NCI-H1105 (cell line): ENCODE measurements at regions not wholly inside any gene's neighbourhood (a gene's known extent, or its start where the extent isn't known, plus 50 kb on each side); places are given as distances from the start of the nearest gene placed in this dataset.
"Not testable (repeated sequence)": the region's sequence is repeated elsewhere in the genome, so short reads cannot be mapped to it uniquely, and the experiment has no call there.

Source experiments
- DNase-seq: peaks from one replicate; lab custom pipeline; 2025; lab: John Stamatoyannopoulos, UW

DNA sequence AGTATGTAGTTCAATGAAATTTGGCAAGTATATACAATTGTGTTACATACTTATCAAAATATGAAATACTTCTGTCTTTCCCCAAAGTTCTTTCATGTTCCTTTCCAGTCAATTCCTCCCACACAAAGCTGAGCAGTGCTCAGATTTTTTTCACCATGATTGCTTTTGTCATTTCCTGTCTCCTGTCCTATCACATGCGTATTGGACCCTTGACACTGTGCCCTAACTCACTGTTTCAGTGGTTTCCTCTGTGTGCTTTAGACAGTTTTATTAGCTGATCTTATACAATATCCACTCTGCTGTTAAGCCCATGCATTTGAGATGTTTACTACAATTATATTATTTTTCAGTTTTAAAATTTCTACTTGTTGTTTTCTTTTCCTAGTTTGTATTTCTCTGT lies 463.6 kb upstream of the MEF2C start:
- DNase-seq, result no peak

DNA sequence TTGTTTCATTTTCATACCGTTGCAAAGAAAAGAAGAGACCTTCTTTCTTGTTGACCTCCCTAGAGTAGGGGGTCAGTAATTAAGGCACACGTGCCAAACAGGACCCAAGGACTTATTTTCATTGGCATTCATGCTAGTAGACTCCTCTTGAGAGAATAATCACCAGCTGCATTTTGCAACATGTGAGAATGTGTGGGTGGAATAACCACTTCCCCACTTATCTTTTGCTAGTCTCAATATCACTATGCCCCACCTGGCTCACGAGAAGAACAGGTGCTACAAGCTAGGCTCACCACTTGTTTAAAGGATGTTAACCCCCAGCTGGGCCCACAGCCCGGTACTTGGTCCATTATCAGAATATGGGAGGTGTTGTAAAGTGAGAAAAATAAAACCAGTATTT lies 460.7 kb upstream of the MEF2C start:
- peak; percentile 7 for DNase-seq

DNA sequence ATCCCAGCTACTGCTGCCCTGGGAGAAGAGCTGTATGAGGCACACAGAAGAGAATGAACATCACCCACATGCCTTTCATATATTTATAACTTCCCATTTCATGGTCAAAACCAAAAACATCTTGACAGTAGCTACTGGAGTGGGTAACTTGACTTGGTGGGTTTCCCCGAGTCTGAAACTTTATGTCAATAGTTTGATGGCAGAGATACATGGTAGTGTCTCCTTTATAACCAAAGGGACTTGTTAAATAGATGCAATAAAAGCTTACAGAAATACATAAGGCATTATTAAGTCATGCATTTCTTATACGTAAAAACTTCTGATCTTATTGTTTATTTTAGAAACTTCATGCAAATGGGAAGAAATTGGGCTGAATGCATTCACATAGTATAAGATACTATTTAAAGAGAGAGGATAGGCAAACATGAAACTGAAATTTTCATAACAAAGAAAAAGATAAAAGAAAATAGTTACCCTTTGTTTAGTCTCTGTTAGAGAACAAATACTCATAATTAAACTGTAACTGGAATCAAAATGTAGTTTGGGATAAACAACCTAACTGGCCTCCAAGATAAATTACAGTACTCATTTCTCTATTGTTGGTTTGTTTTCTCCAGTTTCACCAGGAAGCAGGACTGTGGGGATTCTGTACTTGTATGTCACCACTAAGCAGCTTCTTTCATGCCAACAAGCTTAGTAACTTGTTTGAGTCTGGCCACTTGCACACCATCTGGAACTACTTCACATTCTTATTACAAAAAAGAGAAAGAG lies 459.3 kb upstream of the MEF2C start:
- DNase-seq, result no peak

DNA sequence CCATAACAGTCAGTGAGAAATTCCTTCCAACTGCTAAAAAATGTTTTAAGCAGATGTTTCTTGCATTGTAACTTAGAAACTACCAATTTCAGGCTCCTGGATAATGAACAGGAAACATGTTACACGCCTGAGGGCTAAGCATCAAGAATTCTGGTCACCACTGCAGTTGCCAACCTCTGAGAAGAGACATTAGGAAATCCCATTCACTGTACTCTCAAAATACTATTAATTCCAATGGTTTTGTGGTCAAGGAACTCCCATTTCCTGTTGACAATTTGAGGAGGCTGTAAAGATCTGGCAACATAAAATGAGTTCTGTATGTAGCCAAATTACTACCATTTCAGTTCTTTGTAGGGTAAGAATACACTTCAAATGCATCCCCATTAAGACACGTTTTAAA lies 456.0 kb upstream of the MEF2C start:
- DNase-seq, result no peak

DNA sequence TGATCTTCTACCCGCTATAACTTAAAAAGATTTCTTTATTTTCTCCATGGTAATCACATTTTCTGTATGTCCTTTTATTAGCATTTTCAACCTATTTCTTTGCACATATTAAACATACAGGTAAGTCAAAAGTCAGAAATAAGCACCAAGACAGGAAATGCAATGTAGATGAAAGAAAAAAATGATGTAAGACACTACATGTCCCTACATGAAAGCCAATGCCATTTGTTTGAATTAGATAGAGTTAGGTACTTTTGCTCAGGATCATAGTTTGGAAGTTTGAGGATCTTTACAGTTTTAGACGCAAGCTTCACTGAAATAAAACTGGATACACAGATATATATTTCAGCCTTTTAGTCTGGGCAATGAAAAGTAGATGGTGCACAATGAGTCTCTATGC lies 453.1 kb upstream of the MEF2C start:
- no peak for DNase-seq

DNA sequence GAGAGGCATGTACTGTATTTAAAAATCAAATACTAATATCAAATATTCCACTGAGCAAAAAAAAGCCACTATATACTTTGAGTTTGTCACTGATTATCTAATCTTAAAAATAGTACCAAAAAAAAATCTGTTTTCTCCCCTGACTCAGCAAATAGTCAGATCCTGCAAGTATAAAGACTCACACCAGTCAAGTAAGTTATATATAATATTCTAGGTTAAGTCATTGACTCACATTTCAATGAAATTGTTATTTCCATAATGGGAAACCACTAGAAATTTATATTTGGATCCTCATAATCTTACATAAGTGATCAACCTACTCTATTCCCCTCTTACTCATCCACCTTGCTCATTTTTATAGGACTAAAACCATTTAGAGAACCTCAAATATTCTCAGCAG lies 447.2 kb upstream of the MEF2C start:
- DNase-seq, result no peak

DNA sequence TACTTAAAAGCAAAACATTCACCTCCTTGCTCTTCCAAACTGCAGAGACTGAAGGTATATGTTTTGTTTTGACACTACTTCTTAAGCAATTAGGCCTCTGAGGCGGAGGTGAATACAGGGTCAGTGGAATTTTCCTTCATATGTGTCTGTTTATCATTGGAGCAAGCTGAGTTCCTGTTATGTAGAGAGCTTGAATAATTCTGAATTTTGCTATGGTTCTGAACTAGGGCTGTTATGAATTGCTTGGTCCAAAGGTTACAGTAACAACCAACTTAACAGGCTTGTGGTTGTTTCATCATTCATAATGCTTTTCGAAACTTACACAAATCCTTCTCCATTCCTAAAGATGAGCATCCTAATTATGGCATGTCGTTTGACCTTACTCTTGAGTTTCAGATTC lies 444.6 kb upstream of the MEF2C start:
- no peak for DNase-seq

DNA sequence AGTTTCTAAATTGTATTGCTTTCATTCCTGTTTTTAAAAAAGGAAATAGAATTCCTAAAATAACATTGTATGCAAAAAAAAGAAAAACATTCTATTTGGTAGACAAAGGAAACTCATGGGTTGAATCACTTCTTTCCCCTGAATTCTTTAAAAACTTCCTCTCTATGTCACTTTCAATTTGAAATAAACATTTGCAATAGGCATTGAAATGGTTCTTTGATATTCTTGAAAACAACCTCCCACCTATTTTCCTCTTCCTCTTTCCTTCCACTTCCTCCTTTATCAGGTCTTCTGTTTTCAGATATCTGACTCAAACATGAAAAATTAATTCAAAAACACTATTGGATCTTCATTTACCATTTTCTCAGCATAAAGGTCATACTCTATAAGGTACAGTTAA lies 442.0 kb upstream of the MEF2C start:
- DNase-seq, result no peak

DNA sequence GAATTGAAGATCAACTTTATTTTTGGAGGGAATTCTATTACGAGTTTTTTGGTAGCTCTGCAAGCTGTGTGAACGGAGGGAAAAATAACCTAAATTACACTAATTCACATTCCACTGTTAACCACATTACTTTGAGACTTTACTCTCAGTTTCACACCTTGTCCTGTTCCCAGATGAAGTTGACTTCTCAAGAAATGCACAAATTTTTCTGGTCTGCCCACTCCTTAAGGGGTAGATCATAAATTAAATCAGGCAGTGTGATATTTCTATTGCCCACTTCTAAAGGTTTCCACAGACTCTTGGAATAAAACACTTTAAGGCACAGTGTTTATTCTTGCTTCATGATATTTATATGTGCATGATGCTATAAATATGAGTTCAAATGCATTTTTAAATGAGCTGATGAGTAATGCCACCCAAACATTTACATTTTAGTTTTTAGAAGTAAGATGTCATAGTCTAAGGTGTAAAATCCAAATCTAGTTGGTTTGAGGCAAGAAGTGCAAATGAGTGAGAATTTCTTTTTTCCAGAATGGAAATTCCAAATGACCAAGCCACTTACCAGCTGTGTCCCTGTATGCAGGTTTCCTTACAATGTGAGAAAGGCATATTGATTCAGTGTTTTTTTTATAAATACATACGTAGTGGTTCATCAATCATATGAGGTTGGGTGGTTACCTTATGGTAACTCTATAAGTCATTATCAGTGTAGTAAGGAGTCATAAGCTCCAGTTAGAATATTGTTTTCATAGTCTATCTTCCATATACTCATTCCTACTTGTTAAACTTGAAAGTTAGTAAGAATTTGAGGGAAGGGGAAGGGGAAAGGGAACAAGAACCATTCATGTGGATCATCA lies 437.7 kb upstream of the MEF2C start:
- DNase-seq, result no peak

DNA sequence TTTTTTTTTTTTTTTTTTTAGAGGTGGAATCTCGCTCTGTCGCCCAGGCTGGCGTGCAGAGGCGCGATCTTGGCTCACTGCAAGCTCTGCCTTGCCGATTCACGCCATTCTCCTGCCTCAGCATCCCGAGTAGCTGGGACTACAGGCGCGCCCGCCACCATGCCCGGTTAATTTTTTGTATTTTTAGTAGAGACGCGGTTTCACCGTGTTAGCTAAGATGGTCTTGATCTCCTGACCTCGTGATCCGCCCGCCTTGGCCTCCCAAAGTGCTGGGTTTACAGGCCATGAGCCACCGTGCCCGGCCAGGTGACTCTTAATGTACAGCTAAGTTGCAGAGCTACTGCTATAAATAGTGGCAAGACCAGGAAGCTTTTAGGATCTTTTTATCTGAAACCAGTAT lies 434.9 kb upstream of the MEF2C start:
- not testable (repeated sequence) for DNase-seq

DNA sequence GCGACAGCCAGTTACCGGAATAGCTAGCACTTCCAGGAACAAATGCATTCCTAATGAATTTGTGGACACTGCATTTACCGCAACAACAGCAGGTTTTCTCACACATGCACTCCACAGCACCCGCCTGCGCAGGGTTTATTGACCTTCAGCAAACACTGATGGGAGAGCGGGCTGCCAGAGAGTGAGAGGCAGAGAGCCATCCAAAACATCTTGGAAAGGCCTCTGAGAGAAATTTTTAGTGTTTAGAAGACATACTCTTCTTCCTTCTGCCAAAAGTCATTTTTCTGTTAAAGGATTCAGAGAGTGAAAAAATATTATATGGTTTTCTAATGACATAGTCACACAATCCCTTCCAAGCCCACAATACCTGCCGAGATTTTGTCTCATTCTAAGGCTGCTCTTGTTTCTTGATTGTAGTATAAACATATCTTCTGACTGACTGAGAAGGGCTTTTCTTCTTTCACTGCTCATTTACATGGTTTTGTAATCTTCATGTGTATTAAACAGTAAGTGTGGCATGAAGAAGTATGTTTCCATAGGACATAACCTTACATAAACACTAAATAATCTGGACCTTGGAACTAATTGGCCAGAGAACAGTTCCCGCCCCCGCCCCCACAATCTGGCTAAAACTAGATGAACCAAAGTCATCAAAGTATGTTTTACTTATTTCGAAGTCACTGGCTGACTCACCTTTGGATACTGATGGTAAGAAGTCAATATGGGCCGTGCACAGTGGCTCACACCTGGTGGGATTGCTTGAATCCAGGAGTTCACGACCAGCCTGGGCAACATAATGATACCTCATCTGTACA lies 432.5 kb upstream of the MEF2C start:
- DNase-seq, result no peak

DNA sequence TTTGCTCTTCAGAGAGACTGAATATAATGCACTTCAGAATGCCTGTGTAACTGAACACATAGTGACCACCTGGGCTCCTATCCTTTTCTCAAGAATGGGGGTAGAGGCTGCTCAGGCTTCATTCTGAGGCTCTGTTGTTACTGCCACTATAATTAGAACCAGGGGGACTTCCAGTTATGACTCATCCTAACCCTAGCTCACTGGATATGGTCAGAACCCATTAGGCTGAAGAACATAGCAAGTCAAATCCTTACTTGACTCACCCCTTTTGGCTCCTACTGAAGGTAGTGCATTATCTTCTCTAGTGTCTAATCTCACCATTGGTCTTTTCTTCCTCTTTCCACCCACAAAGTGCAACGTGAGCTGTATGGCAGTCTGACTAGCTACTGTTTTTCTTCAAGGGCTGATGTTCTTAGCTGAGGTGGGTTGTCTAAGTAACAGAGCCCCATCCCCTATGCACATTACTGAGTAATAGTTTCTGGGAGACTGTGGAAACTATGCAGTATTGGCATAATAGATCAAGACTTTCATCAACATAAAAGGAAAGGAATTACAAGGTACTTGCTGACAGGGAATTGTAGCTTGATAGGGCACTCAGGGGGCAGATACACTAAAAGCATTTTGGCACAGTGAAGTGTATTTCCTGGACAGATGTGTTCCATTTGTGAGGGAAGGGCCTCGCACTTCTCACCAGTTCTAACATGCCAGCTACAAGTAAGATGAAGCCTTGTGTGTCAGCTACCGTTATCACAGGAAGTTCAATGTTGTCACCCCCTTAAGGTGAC lies 431.0 kb upstream of the MEF2C start:
- DNase-seq, result no peak

DNA sequence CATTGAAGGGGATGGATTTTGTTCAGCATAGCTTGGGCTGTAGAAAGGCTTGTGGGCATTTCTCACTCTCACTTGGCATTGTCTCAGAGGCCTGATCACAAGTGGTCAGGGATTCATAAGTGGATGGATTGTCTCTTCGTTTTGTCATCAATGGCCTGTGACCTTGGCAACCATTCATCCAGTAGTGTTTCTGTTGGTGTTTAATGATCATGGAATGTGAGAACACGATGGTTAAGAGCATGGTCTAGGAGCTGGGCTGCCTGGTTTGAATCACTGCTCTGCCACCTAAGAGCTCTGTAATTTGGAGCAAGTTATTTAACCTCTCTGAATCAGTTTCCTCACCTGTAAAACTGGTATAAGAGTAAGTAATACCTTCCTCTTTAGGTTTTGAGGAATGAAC lies 430.1 kb upstream of the MEF2C start:
- DNase-seq, result no peak

DNA sequence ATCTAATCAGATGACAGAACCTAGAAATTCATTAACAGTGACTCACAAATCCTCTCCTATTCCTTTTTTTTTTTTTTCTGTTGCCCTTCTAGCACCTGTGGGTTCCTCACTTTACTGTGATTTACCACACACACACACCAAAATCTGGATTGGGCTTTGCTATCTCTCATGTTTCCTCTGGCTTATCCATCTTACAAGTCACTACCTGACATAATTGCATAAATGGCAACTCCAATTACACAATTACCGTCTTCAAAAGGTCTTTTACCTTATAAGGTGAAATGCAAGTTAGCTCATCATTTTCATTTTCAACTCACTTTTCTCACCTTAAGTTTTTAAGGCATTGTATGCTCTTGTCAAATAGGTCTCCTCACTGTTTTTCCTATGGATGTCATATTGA lies 426.3 kb upstream of the MEF2C start:
- DNase-seq, result no peak

DNA sequence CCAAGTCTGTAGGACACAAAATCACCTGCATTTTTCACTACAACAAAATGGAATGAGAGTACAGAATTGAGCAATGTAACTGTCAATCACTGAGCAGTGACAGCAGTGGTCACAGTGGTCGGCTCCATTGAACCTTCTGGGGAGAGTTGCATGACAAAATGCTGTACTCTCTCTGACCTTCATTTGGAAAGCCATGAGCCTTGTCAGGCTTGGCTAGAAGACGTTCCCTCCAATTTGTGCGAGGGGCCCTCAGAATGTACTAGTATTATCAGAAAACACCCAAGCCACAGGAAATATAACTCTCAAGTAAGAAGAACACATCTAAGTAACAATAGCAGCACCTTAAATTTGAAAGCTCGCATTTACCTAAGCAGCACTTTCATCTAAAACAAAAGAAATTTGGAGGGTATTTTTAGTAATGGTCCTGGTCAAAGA lies 425.6 kb upstream of the MEF2C start:
- no peak for DNase-seq

DNA sequence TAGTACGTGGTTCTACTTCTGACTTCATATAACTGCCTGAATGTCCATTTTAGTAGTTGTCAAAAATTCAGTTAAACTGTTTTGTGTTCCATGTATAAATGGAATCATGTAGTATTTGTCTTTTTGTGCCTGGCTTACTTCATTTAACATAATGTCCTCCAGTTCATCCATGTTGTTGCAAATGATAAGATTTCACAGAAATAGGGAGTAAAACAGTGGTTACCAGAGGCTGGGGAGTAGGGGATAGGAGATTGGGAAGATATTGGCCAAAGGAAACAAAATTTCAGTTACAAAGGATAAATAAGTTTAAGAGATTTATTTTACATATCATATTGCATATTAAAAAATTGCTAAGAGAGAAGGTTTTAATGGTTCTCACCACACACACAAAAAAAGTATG lies 425.0 kb upstream of the MEF2C start:
- no peak for DNase-seq

DNA sequence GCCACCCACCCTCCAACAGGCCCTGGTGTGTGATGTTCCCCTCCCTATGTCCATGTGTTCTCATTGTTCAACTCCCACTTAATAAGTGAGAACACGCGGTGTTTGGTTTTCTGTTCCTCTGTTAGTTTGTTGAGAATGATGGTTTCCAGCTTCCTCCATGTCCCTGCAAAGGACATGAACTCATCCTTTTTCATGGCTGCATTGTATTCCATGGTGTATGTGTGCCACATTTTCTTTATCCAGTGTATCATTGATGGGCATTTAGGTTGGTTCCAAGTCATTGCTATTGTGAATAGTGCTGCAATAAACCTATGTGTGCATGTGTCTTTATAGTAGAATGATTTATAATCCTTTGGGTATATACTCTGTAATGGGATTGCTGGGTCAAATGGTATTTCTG lies 424.2 kb upstream of the MEF2C start:
- not testable (repeated sequence) for DNase-seq

DNA sequence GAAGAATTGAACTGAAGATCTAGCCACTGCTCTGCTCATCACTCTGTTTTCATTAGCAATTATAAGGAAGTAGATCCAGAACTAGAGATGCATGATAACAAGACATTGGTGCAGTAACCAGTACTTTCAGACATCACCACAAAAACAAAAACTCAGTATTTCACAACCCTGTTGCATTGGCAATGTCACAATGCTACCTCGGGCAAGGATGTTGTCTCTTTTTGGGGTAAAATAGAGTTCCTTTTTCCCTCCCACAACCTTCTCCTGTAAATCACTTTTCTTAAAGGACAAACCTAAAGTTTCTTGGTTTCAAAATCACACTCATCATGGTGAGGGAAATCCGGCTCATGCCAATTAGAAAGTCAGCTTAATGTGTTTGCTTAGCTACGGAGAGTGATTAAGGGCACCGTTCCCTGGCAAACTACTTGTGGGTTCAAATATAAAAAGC lies 420.1 kb upstream of the MEF2C start:
- no peak for DNase-seq

DNA sequence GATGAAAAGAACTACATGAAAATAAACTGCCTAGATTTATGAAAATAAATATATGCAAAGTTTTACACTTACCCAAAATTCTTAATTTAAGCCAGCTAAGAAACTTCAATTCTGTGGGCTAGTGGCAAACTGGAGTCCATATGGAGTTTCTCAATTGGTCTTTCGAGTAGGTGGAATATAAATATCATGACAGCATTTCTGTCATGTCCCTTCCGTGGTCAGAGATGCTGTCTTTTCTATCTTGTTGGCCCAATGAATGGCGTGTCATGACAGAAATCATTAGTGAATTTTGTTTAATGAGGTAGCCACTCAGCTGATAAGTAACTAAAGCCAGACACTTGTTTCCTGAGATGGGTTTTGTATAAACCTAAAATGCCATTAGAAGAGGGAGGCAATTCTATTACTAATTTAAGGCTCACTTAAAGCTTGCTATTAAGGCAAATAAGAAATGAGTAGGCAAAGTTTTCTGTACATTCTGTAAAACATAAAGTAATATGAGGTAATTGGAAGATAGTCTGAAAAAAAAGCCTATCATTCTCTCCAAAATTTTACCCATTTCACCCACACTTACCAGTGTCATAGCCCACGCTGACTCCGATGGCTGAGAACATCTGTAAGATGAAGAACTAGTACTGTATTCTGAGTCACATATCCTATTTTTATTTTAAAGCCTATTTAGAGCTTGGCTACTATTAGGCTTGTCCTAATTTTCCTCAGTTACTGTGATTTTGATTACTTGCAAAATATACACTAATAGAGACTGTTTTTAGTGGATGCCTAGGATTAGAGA lies 419.3 kb upstream of the MEF2C start:
- no peak for DNase-seq

DNA sequence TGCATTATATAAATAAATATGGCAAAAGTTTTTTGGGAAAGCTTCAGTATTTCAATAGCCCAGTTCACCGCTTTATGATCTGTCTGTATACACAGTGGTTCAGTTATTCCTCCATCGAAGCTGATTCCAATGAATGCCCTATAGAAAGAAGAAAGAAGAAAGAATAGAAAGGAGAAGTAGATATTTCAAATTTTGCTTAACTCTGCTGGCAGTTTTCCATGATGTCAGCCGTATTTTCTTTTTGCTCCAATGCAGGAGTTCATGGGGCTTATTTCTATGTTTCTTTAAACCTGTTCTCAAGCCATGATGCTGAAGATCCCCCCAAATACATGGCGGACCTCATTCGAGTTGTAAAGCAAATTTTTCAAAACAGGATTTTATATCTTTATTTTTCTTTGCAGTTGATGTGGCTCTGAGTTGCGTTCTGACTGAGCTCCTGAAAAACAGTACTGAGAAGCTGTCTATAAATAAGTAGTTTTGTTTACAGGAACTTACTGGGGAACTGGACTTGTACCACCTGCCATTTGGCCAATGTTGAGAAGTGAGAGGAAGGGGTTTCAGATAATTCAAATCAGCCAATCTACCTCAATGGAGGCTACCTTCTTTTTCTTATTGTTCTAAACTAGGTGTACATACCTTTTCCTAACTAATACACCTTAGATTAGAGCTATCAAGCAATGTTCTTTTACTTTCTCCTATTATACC lies 418.5 kb upstream of the MEF2C start:
- no peak for DNase-seq
